ENCODE measurements at regions not wholly inside any gene's neighbourhood (a gene's known extent, or its start where the extent isn't known, plus 50 kb on each side); places are given as distances from the start of the nearest gene placed in this dataset.
A peak's percentile ranks its signal among the peaks of the same experiment; 100 is the strongest.

- no peak for DNase-seq (ENCODE audit: low spot score)
Observed at GRCh38 chr4:100130964-100131363, 59.3 kb downstream of the DDIT4L start.

- DNase-seq (ENCODE audit: low spot score): no peak
Observed at GRCh38 chr4:100130491-100130890, 59.8 kb downstream of the DDIT4L start.

- no peak for DNase-seq (ENCODE audit: low spot score)
Observed at GRCh38 chr4:100129774-100130173, 60.5 kb downstream of the DDIT4L start.

GRCh38 chr4:100128338-100128737 lies 61.9 kb downstream of the DDIT4L start:
- DNase-seq (ENCODE audit: low spot score): no peak

- DNase-seq (ENCODE audit: low spot score): no peak
Observed at GRCh38 chr4:100124715-100125114, 65.6 kb downstream of the DDIT4L start.

GRCh38 chr4:100118181-100118580 lies 72.1 kb downstream of the DDIT4L start:
- no peak for DNase-seq (ENCODE audit: low spot score)

- DNase-seq (ENCODE audit: low spot score): no peak
Observed at GRCh38 chr4:100117750-100118149, 72.5 kb downstream of the DDIT4L start.

- no peak for DNase-seq (ENCODE audit: low spot score)
Observed at GRCh38 chr4:100114909-100115308, 75.4 kb downstream of the DDIT4L start.

GRCh38 chr4:100113732-100114131 lies 76.5 kb downstream of the DDIT4L start:
- no peak for DNase-seq (ENCODE audit: low spot score)

GRCh38 chr4:100113096-100113495 lies 77.2 kb downstream of the DDIT4L start:
- DNase-seq (ENCODE audit: low spot score): no peak

GRCh38 chr4:100109921-100110320 lies 80.3 kb downstream of the DDIT4L start:
- no peak for DNase-seq (ENCODE audit: low spot score)

GRCh38 chr4:100108869-100109268 lies 81.4 kb downstream of the DDIT4L start:
- DNase-seq (ENCODE audit: low spot score): no peak

- DNase-seq (ENCODE audit: low spot score): no peak
Observed at GRCh38 chr4:100106982-100107381, 83.3 kb downstream of the DDIT4L start.

GRCh38 chr4:100103671-100104070 lies 86.6 kb downstream of the DDIT4L start:
- no peak for DNase-seq (ENCODE audit: low spot score)

GRCh38 chr4:100100985-100101384 lies 89.3 kb downstream of the DDIT4L start:
- no peak for DNase-seq (ENCODE audit: low spot score)

- no peak for DNase-seq (ENCODE audit: low spot score)
Observed at GRCh38 chr4:100099746-100100145, 90.5 kb downstream of the DDIT4L start.

GRCh38 chr4:100098681-100099080 lies 91.6 kb downstream of the DDIT4L start:
- DNase-seq (ENCODE audit: low spot score): no peak

- no peak for DNase-seq (ENCODE audit: low spot score)
Observed at GRCh38 chr4:100098011-100098545, 92.2 kb downstream of the DDIT4L start.

GRCh38 chr4:100095729-100096595 lies 94.3 kb downstream of the DDIT4L start:
- no peak for DNase-seq (ENCODE audit: low spot score)

- peak; percentile 49 for DNase-seq (ENCODE audit: low spot score)
Observed at GRCh38 chr4:100093091-100093866, 97.0 kb downstream of the DDIT4L start.

- DNase-seq (ENCODE audit: low spot score): no peak
Observed at GRCh38 chr4:100087743-100088142, 102.5 kb downstream of the DDIT4L start.

GRCh38 chr4:100086766-100087431 lies 103.4 kb downstream of the DDIT4L start:
- DNase-seq (ENCODE audit: low spot score): no peak

Measured in hematopoietic multipotent progenitor cell treated with erythropoietin and hydrocortisone succinate and interleukin-3 and kit ligand, for 15 days (in vitro differentiated cells).